Sigmoid colon (tissue), 4 donors: ENCODE measurements at regions not wholly inside any gene's neighbourhood (a gene's known extent, or its start where the extent isn't known, plus 50 kb on each side); places are given as distances from the start of the nearest gene placed in this dataset.

Source experiments
- EP300 ChIP-seq, 4 donors: sonication (generic); formaldehyde crosslinking; IDR thresholded peaks; one replicate each; pipeline ENCODE4 v1.6.1; 2017; ENCODE audit warnings: antibody characterized with exemption in 4 of 4
- POLR2A ChIP-seq, 2 donors: fragments of 450-650 bp; IDR thresholded peaks; one replicate each; pipeline ENCODE4 v1.6.1; 2016; ENCODE audit warnings: antibody characterized with exemption in 2 of 2, mild to moderate bottlenecking in 2 of 2, moderate library complexity in 2 of 2
- TF ChIP-seq, protein P1 (sequence below), 4 experiments: fragments of 450-650 bp in 3 of 4; fragments of 200-600 bp in 1 of 4; IDR thresholded peaks; one replicate each; pipeline ENCODE4 v1.5.1; 2016 to 2019; ENCODE audit warnings: antibody characterized with exemption in 4 of 4, mild to moderate bottlenecking in 3 of 4, moderate library complexity in 2 of 4

GRCh38 chr18:27394687-27395086, 209.6 kb upstream of the CHST9 start:
- TF ChIP-seq, protein P1, sequence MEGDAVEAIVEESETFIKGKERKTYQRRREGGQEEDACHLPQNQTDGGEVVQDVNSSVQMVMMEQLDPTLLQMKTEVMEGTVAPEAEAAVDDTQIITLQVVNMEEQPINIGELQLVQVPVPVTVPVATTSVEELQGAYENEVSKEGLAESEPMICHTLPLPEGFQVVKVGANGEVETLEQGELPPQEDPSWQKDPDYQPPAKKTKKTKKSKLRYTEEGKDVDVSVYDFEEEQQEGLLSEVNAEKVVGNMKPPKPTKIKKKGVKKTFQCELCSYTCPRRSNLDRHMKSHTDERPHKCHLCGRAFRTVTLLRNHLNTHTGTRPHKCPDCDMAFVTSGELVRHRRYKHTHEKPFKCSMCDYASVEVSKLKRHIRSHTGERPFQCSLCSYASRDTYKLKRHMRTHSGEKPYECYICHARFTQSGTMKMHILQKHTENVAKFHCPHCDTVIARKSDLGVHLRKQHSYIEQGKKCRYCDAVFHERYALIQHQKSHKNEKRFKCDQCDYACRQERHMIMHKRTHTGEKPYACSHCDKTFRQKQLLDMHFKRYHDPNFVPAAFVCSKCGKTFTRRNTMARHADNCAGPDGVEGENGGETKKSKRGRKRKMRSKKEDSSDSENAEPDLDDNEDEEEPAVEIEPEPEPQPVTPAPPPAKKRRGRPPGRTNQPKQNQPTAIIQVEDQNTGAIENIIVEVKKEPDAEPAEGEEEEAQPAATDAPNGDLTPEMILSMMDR (IDR thresholded peaks at IDR 0.05), result no peak
- TF ChIP-seq POLR2A (IDR thresholded peaks at IDR 0.05) (no peak), EP300 (IDR thresholded peaks at IDR 0.05) (no peak)
